Breast epithelium (tissue), 3 donors: ENCODE measurements at regions not wholly inside any gene's neighbourhood (a gene's known extent, or its start where the extent isn't known, plus 50 kb on each side); places are given as distances from the start of the nearest gene placed in this dataset.

ENCODE experiments used
- CTCF ChIP-seq, 3 donors: fragments of 450-650 bp; IDR thresholded peaks; one replicate each; pipeline ENCODE4 v1.5.1; 2016 to 2017; ENCODE audit warnings: antibody characterized with exemption in 3 of 3, mild to moderate bottlenecking in 3 of 3, moderate library complexity in 3 of 3
- POLR2A ChIP-seq: fragments of 450-650 bp; IDR thresholded peaks from one replicate; pipeline ENCODE4 v1.6.1; 2016; ENCODE audit warnings: antibody characterized with exemption, mild to moderate bottlenecking, moderate library complexity
- POLR2AphosphoS5 ChIP-seq, 3 donors: sonication (generic); formaldehyde crosslinking; IDR thresholded peaks; one replicate each; pipeline ENCODE4 v1.6.1; 2017; ENCODE audit warnings: antibody characterized with exemption in 3 of 3

- TF ChIP-seq CTCF (IDR thresholded peaks at IDR 0.05) (no peak), POLR2A (no peak), POLR2AphosphoS5 (IDR thresholded peaks at IDR 0.05) (no peak)
Observed at GRCh38 chr12:77603946-77604345, 226.7 kb upstream of the NAV3 start.
